Thyroid gland (tissue), 4 donors: ENCODE measurements at regions not wholly inside any gene's neighbourhood (a gene's known extent, or its start where the extent isn't known, plus 50 kb on each side); places are given as distances from the start of the nearest gene placed in this dataset.

Experiments used
- CTCF ChIP-seq, 6 experiments: fragments of 200-600 bp in 3 of 6; fragments of 450-650 bp in 3 of 6; sonication (generic) in 3 of 6; IDR thresholded peaks; one replicate each; pipeline ENCODE4 v1.5.1; 2016 to 2019; ENCODE audit warnings: antibody characterized with exemption in 6 of 6, mild to moderate bottlenecking in 2 of 6, inconsistent platforms in 1 of 6, moderate library complexity in 1 of 6
- POLR2A ChIP-seq, 2 donors: fragments of 450-650 bp; IDR thresholded peaks; one replicate each; pipeline ENCODE4 v1.6.1; 2017; ENCODE audit warnings: antibody characterized with exemption in 2 of 2, mild to moderate bottlenecking in 2 of 2, moderate library complexity in 1 of 2

- TF ChIP-seq POLR2A (IDR thresholded peaks at IDR 0.05) (no peak), CTCF (IDR thresholded peaks at IDR 0.05) (no peak)
These were observed 177.0 kb upstream of the TNRC6C start for GRCh38 chr17:77781536-77781935.
